HAP-1 (cell line): ENCODE measurements at regions not wholly inside any gene's neighbourhood (a gene's known extent, or its start where the extent isn't known, plus 50 kb on each side); places are given as distances from the start of the nearest gene placed in this dataset.

ENCODE experiments used
- DNase-seq, 2 experiments: peaks; one replicate each; pipeline ENCODE4 v3.0.0-alpha.2; 2016 to 2020; ENCODE audit warnings: low spot score in 2 of 2
- H3K27me3 ChIP-seq: fragments of 250-450 bp; sonication (Bioruptor Pico); 2 replicates; pipeline ENCODE4 v1.5.1; 2020; ENCODE audit warnings: low read depth, mild to moderate bottlenecking, moderate library complexity
- H3K36me3 ChIP-seq: fragments of 250-450 bp; sonication (Bioruptor Pico); replicated peaks from 2 replicates; pipeline ENCODE4 v1.5.1; 2020; ENCODE audit warnings: mild to moderate bottlenecking
- H3K4me1 ChIP-seq: fragments of 250-450 bp; sonication (Bioruptor Pico); 2 replicates; pipeline ENCODE4 v1.5.1; 2020; ENCODE audit warnings: mild to moderate bottlenecking
- H3K4me3 ChIP-seq: fragments of 250-450 bp; sonication (Bioruptor Pico); 2 replicates; pipeline ENCODE4 v1.5.1; 2020; ENCODE audit warnings: mild to moderate bottlenecking, moderate library complexity
- H3K9me3 ChIP-seq: fragments of 250-450 bp; sonication (Bioruptor Pico); 2 replicates; pipeline ENCODE4 v1.5.1; 2020; ENCODE audit warnings: mild to moderate bottlenecking, moderate library complexity
- in situ Hi-C: fragments of 300-500 bp; cut with MboI; formaldehyde crosslinking; loops from 3 replicates; pipeline ENCODE4 v1.14.3; 2020; ENCODE audit warnings: low sequenced_read_pairs, inconsistent platforms, mixed read lengths

DNA sequence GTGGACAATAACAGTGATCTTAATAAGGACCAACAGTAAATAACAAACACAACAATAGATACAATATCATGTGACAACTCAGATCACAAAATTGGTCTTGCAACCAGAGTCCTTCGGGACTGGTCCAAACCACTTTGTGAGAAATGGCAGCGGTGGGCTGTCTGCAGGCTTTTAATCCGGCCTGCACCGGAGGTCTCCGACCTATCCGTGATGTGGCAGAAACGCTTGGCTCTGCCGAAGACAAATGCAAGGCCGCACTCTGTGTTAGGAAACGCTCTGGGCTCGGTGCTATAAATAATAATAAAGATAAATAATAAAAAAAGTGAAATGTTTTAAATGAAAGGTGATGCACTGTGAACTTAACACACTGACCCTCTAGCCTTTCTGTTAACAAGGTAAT lies 810.6 kb upstream of the NR2F2 start:
- Histone ChIP-seq H3K9me3 (no peaks in the 10 kb centered on the region), H3K4me1 (peaks cover 4% of the 10 kb centered on the region; the same call in 1 of the 2 replicates), H3K36me3 (no peaks in the 10 kb centered on the region), H3K4me3 (no peak overlapping the region), H3K27me3 (no peaks in the 10 kb centered on the region)
- no peak for DNase-seq
- in situ Hi-C loops = no loop called here

- no peak overlapping the region for H3K4me3 ChIP-seq
- H3K9me3 ChIP-seq = no peaks in the 10 kb centered on the region
- no peak for DNase-seq
- peaks cover 4% of the 10 kb centered on the region; the same call in 1 of the 2 replicates for H3K4me1 ChIP-seq
- in situ Hi-C loops = no loop called here
- no peaks in the 10 kb centered on the region for H3K36me3 ChIP-seq
- H3K27me3 ChIP-seq = no peaks in the 10 kb centered on the region
Measured at GRCh38 chr15:95520511-95520910, 810.0 kb upstream of the NR2F2 start.

GRCh38 chr15:95520922-95521321 lies 809.6 kb upstream of the NR2F2 start:
- Histone ChIP-seq H3K36me3 (no peaks in the 10 kb centered on the region), H3K4me3 (no peak overlapping the region), H3K9me3 (no peaks in the 10 kb centered on the region), H3K4me1 (peaks cover 4% of the 10 kb centered on the region; the same call in 1 of the 2 replicates), H3K27me3 (no peaks in the 10 kb centered on the region)
- in situ Hi-C loops = no loop called here
- DNase-seq = no peak

DNA sequence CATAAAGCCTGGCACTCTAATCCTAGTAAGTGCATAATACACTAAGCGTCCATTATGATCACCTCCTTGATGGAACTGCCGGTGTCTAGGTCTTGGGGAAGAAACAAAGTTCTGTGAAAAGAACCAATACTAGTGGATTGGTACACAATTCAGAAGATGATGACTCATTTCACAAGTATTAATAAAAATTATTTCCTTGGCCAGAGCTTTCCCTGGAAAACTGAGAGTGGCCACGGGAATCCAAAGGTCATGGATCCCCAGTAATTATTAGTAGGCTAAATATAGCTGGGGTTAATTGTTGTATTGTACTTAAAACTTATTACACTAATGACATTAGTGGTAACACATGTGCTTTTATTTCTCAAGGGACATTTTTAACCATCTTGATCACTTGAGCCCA lies 808.0 kb upstream of the NR2F2 start:
- Histone ChIP-seq H3K27me3 (no peaks in the 10 kb centered on the region), H3K4me1 (peaks cover 4% of the 10 kb centered on the region; the same call in 1 of the 2 replicates), H3K36me3 (no peaks in the 10 kb centered on the region), H3K4me3 (no peak overlapping the region), H3K9me3 (no peaks in the 10 kb centered on the region)
- no peak for DNase-seq
- in situ Hi-C loops = no loop called here

GRCh38 chr15:95528920-95529319 lies 801.6 kb upstream of the NR2F2 start:
- in situ Hi-C loops = no loop called here
- no peak for DNase-seq
- Histone ChIP-seq H3K9me3 (no peaks in the 10 kb centered on the region), H3K36me3 (no peaks in the 10 kb centered on the region), H3K4me3 (no peak overlapping the region), H3K4me1 (no peaks in the 10 kb centered on the region), H3K27me3 (no peaks in the 10 kb centered on the region)

GRCh38 chr15:95536638-95537037 lies 793.9 kb upstream of the NR2F2 start:
- no peaks in the 10 kb centered on the region for H3K9me3 ChIP-seq
- no peaks in the 10 kb centered on the region for H3K36me3 ChIP-seq
- in situ Hi-C loops = no loop called here
- H3K4me3 ChIP-seq = no peak overlapping the region
- no peaks in the 10 kb centered on the region for H3K27me3 ChIP-seq
- DNase-seq = no peak
- no peaks in the 10 kb centered on the region; the same call in 1 of the 2 replicates for H3K4me1 ChIP-seq

DNA sequence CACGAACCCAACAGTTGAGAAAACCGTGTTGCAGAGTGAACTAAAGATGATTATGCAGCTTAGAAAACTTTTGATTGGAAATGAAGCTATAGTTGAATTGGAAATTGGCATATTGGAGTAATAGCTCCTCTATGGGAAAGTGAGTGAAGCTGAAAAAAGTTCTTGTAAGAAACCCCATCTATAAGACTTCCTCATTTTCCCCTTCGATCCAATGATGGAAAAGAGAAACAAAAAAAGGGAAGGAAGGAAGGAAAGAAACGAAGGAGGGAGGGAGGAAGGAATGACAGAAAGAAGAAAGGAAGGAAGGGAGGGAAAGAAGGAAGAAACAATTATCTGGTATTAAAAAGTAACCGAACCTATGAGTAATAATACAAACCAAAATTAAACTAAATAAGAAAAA lies 791.8 kb upstream of the NR2F2 start:
- no peaks in the 10 kb centered on the region for H3K36me3 ChIP-seq
- no peak for DNase-seq
- in situ Hi-C loops = no loop called here

DNA sequence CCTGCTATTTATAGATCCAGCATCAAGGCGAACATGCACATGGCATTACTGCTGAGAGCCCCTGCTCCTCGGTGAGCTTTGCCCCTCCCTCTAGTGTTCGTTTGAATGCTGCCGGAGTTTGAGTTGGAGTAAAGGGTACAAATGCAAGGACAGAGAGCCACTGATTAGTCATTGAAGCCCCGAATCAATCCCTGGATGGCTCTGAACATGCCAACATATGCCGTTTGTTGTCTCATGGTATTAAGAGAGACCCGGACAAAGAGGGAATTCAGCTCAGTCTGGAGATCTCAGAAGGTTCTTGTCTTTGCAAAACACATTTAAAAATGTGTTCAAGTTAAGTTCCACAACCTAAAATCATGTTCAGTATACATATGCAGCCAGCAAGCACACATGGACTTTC lies 789.2 kb upstream of the NR2F2 start:
- Histone ChIP-seq H3K27me3 (no peaks in the 10 kb centered on the region), H3K4me3 (no peak overlapping the region), H3K4me1 (no peaks in the 10 kb centered on the region; the same call in 1 of the 2 replicates), H3K36me3 (no peaks in the 10 kb centered on the region), H3K9me3 (no peaks in the 10 kb centered on the region)
- in situ Hi-C loops = no loop called here
- no peak for DNase-seq

More for the DNA sequence above, 791.8 kb upstream of the NR2F2 start:
- Histone ChIP-seq H3K4me1 (no peaks in the 10 kb centered on the region; the same call in 1 of the 2 replicates), H3K27me3 (no peaks in the 10 kb centered on the region), H3K9me3 (no peaks in the 10 kb centered on the region), H3K4me3 (no peak overlapping the region)

DNA sequence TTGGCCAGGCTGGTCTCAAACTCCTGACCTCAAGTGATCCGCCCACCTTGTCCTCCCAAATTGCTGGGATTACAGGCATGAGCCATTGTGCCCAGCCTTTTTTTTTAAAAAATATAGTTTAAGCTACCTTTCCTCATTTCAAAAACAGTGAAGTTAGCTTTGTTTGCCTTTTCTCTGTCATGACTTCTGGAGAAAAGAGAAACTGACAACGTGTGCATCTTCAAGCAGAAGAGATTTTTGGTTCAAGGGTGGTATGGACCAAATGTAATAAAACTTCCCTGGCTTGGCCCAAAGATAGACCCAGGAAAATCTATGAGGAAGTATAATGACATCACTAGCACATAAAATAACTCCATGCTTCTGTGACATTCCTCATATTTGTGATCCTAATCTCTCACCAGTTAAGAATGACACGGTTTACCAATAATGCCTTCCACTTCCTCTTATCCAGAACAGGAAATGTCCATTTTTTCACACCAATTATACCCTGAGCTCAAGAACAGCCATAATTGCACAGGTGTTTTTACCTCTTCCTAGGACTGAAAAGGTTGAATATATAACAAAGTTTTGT lies 781.2 kb upstream of the NR2F2 start:
- Histone ChIP-seq H3K4me3 (no peak overlapping the region), H3K36me3 (no peaks in the 10 kb centered on the region), H3K27me3 (no peaks in the 10 kb centered on the region), H3K4me1 (no peaks in the 10 kb centered on the region), H3K9me3 (no peaks in the 10 kb centered on the region)
- in situ Hi-C loops = no loop called here
- no peak for DNase-seq

DNA sequence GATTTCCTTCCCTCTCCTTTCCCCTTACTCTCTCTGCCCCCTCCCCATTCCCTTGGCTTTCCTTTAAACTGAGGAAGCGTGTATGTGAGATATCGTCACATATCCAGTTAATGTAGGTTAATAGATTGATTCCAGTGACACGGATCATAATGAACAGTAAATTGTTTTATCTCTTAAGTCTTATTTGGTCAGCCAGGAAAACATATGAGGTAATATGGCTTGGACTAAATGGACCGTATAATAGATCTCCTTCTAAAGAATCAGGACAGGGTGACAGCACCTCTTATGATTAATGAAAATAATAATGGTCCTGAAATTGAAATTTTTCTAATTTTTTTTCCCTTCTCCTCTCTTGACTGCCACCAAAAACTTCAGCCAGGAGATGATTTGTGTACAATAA lies 779.8 kb upstream of the NR2F2 start:
- no peak for DNase-seq
- Histone ChIP-seq H3K9me3 (no peaks in the 10 kb centered on the region), H3K4me3 (no peak overlapping the region), H3K4me1 (no peaks in the 10 kb centered on the region), H3K36me3 (no peaks in the 10 kb centered on the region), H3K27me3 (no peaks in the 10 kb centered on the region)
- in situ Hi-C loops = no loop called here

GRCh38 chr15:95556225-95556624 lies 774.3 kb upstream of the NR2F2 start:
- Histone ChIP-seq H3K4me1 (0 out of 2 replicates have a peak, but pooled peaks cover 4% of the 10 kb centered on the region), H3K36me3 (no peaks in the 10 kb centered on the region), H3K27me3 (no peaks in the 10 kb centered on the region), H3K9me3 (no peaks in the 10 kb centered on the region), H3K4me3 (no peak overlapping the region)
- no peak for DNase-seq
- in situ Hi-C loops = no loop called here

- H3K4me3 ChIP-seq = no peak overlapping the region
- H3K36me3 ChIP-seq = no peaks in the 10 kb centered on the region
- in situ Hi-C loops = no loop called here
- no peaks in the 10 kb centered on the region for H3K27me3 ChIP-seq
- H3K9me3 ChIP-seq = no peaks in the 10 kb centered on the region
- DNase-seq = no peak
- 0 out of 2 replicates have a peak, but pooled peaks cover 4% of the 10 kb centered on the region for H3K4me1 ChIP-seq
Measured at GRCh38 chr15:95556866-95557225, 773.7 kb upstream of the NR2F2 start.

GRCh38 chr15:95557226-95558046 lies 773.1 kb upstream of the NR2F2 start:
- Histone ChIP-seq H3K4me3 (no peak overlapping the region), H3K9me3 (no peaks in the 10 kb centered on the region), H3K36me3 (no peaks in the 10 kb centered on the region), H3K4me1 (0 out of 2 replicates have a peak, but pooled peaks cover 4% of the 10 kb centered on the region), H3K27me3 (no peaks in the 10 kb centered on the region)
- no peak for DNase-seq
- in situ Hi-C loops = no loop called here

DNA sequence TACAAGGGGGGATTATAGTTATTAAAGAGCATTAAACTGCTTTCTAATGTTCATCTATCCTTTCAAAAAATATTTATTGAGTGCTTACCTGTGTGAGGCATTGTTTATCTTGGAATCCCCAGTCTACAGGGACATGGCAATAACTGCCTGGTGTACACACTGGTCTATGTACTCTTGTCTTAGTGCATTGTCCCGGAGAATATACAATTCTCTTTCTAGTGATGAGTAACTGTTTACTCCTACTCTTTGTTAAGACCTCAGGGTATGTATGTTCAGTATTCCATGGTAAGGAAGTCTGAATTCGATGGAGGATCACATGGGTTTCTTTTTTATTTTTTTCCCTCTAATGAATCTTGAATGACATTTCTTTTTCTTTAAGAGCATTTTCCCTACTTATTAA lies 772.4 kb upstream of the NR2F2 start:
- H3K9me3 ChIP-seq = no peaks in the 10 kb centered on the region
- 0 out of 2 replicates have a peak, but pooled peaks cover 4% of the 10 kb centered on the region for H3K4me1 ChIP-seq
- H3K36me3 ChIP-seq = no peaks in the 10 kb centered on the region
- H3K27me3 ChIP-seq = no peaks in the 10 kb centered on the region
- H3K4me3 ChIP-seq = no peak overlapping the region
- DNase-seq = no peak
- in situ Hi-C loops = no loop called here
